ENCODE measurements at regions not wholly inside any gene's neighbourhood (a gene's known extent, or its start where the extent isn't known, plus 50 kb on each side); places are given as distances from the start of the nearest gene placed in this dataset.

GRCh38 chr22:19641254-19641982 is 72.9 kb upstream of the SEPTIN5 start (continued):
- TF ChIP-seq E2F5 (CRISPR knock-in tag; IDR thresholded peaks at IDR 0.05) (no peak), EHMT2 (IDR thresholded peaks at IDR 0.05) (peak; percentile 70; the same call in 1 of the 2 replicates), ZNF3 (CRISPR knock-in tag; IDR thresholded peaks at IDR 0.05) (no peak), ZNF316 (IDR thresholded peaks at IDR 0.05) (no peak), KLF13 (tag; IDR thresholded peaks at IDR 0.05; ENCODE audit: borderline replicate concordance, low read depth) (peak; percentile 71; the same call in 1 of the 2 replicates), TAL1 (IDR thresholded peaks at IDR 0.05) (0 out of 2 replicates have a peak, but pooled peaks have one; percentile 3), ETV5 (CRISPR knock-in tag; IDR thresholded peaks at IDR 0.05; ENCODE audit: low read depth) (no peak), ZNF444 (CRISPR knock-in tag; IDR thresholded peaks at IDR 0.05) (no peak), TRIM24 (IDR thresholded peaks at IDR 0.05) (peak; percentile 19 to 30; a peak in 1 of 4 replicates), NR1H2 (CRISPR knock-in tag; IDR thresholded peaks at IDR 0.05) (no peak), CEBPB (tag; IDR thresholded peaks at IDR 0.05) (no peak), CHCHD3 (CRISPR knock-in tag; IDR thresholded peaks at IDR 0.05) (no peak), XRCC4 (IDR thresholded peaks at IDR 0.05; ENCODE audit: extremely low read depth, insufficient read depth, insufficient read length) (no peak), TEAD2 (tag; IDR thresholded peaks at IDR 0.05) (0 out of 2 replicates have a peak, but pooled peaks have one; percentile 31), MED1 (CRISPR knock-in tag; IDR thresholded peaks at IDR 0.05; ENCODE audit: borderline replicate concordance) (no peak), FOXM1 (IDR thresholded peaks at IDR 0.05; ENCODE audit: low read depth) (no peak), FOXM1 (CRISPR knock-in tag; IDR thresholded peaks at IDR 0.05; ENCODE audit: low read depth) (no peak), ZNF239 (CRISPR knock-in tag; IDR thresholded peaks at IDR 0.05) (no peak), SREBF2 (CRISPR knock-in tag; IDR thresholded peaks at IDR 0.05) (no peak), CREBBP (IDR thresholded peaks at IDR 0.05; ENCODE audit: low read depth, low read length) (no peak), SUPT5H (IDR thresholded peaks at IDR 0.05) (no peak; the same call in 1 of the 2 replicates), MTA2 (IDR thresholded peaks at IDR 0.05; ENCODE audit: low read depth) (no peak; the same call in 1 of the 2 replicates), ATF7 (IDR thresholded peaks at IDR 0.05) (peak; percentile 75), GTF2A2 (tag; IDR thresholded peaks at IDR 0.05) (no peak), CBX3 (IDR thresholded peaks at IDR 0.05; ENCODE audit: borderline replicate concordance in 1 of 2, low read length in 2 of 2) (peak; percentile 47 to 90; a peak in 2 of 3 replicates), HSF4 (CRISPR knock-in tag; IDR thresholded peaks at IDR 0.05; ENCODE audit: borderline replicate concordance) (peak; percentile 75; the same call in 1 of the 2 replicates), ARNT (IDR thresholded peaks at IDR 0.05) (0 out of 4 replicates have a peak, but pooled peaks of 1 of the 2 experiments have one; percentile 19), HMBOX1 (IDR thresholded peaks at IDR 0.05) (no peak), HCFC1 (IDR thresholded peaks at IDR 0.05; ENCODE audit: low read depth, low read length) (peak; percentile 68), HEY1 (CRISPR knock-in tag; IDR thresholded peaks at IDR 0.05; ENCODE audit: borderline replicate concordance) (no peak)
- TF ChIP-seq, protein P1, sequence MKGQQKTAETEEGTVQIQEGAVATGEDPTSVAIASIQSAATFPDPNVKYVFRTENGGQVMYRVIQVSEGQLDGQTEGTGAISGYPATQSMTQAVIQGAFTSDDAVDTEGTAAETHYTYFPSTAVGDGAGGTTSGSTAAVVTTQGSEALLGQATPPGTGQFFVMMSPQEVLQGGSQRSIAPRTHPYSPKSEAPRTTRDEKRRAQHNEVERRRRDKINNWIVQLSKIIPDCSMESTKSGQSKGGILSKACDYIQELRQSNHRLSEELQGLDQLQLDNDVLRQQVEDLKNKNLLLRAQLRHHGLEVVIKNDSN (CRISPR knock-in tag; IDR thresholded peaks at IDR 0.05): no peak
